Ishikawa (cell line): ENCODE measurements at regions not wholly inside any gene's neighbourhood (a gene's known extent, or its start where the extent isn't known, plus 50 kb on each side); places are given as distances from the start of the nearest gene placed in this dataset.

Experiments used
- EP300 ChIP-seq: IDR thresholded peaks from 2 replicates; pipeline ENCODE4 v1.6.1; 2012; ENCODE audit warnings: borderline replicate concordance
- FOXM1 ChIP-seq: IDR thresholded peaks from 2 replicates; pipeline ENCODE4 v1.6.1; 2012; ENCODE audit warnings: low read depth, borderline replicate concordance
- RAD21 ChIP-seq: IDR thresholded peaks from 2 replicates; pipeline ENCODE4 v1.6.1; 2012; ENCODE audit warnings: low read depth
- REST ChIP-seq: IDR thresholded peaks from 2 replicates; pipeline ENCODE4 v1.6.1; 2012; ENCODE audit warnings: low read depth, mild to moderate bottlenecking
- TAF1 ChIP-seq: IDR thresholded peaks from 2 replicates; pipeline ENCODE4 v1.6.1; 2012; ENCODE audit warnings: low read depth, mild to moderate bottlenecking
- TEAD4 ChIP-seq: IDR thresholded peaks from 2 replicates; pipeline ENCODE4 v1.6.1; 2012
- YY1 ChIP-seq: IDR thresholded peaks from 2 replicates; pipeline ENCODE4 v1.6.1; 2012; ENCODE audit warnings: low read depth
- ZBTB7A ChIP-seq: IDR thresholded peaks from 2 replicates; pipeline ENCODE4 v1.6.1; 2012; ENCODE audit warnings: low read depth
- TF ChIP-seq, protein P1 (sequence below): IDR thresholded peaks from 2 replicates; pipeline ENCODE4 v1.6.1; 2012

DNA sequence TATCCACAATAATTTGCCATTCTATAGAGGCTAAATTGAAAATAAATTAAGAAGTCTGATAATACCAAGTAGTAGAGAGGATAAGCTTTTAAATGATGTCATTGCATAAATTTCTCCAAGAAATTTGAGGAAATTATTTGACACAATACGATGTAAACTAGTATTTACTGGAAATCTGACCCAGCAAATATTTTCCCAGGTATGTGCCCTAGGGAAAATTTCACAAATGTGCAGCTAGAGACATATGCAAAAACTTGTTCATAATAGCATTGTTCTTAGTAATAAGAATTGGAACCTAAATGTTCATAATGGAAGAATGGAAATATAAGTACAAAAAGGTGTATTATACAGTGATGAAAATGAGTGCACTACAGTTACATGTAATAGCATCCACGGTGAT lies 888.8 kb upstream of the SOX11 start:
- TF ChIP-seq FOXM1 (no peak), EP300 (no peak), RAD21 (no peak), YY1 (no peak), TEAD4 (no peak), TAF1 (no peak), REST (no peak), ZBTB7A (no peak)
- TF ChIP-seq, protein P1, sequence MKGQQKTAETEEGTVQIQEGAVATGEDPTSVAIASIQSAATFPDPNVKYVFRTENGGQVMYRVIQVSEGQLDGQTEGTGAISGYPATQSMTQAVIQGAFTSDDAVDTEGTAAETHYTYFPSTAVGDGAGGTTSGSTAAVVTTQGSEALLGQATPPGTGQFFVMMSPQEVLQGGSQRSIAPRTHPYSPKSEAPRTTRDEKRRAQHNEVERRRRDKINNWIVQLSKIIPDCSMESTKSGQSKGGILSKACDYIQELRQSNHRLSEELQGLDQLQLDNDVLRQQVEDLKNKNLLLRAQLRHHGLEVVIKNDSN = no peak
